AG04450 (cell line): ENCODE measurements at regions not wholly inside any gene's neighbourhood (a gene's known extent, or its start where the extent isn't known, plus 50 kb on each side); places are given as distances from the start of the nearest gene placed in this dataset.

ENCODE experiments used
- CTCF ChIA-PET: fragments of 300-600, 350-600 bp; formaldehyde crosslinking; extraction: SDS; loops from one replicate; lab custom pipeline; 2022; ENCODE audit warnings: antibody characterized with exemption, inconsistent platforms; lab: Charles Lee
- POLR2A ChIA-PET: fragments of 350-600 bp; formaldehyde crosslinking; extraction: SDS; loops from one replicate; lab custom pipeline; 2021; ENCODE audit warnings: antibody characterized with exemption, inconsistent platforms; lab: Yijun Ruan, JAX
- DNase-seq: peaks from one replicate; pipeline ENCODE4 v3.0.0-alpha.2; 2011; ENCODE audit warnings: low read depth, low spot score
- H3K27ac ChIP-seq: one replicate; pipeline ENCODE4 v1.5.1; 2012; ENCODE audit warnings: low read depth, low read length, control low read depth
- H3K27me3 ChIP-seq: one replicate; pipeline ENCODE4 v1.6.0; 2012; ENCODE audit warnings: low read length; ENCODE audit not compliant: control insufficient read depth, insufficient read depth
- H3K4me3 ChIP-seq: 2 replicates; pipeline ENCODE4 v1.5.1; 2011; ENCODE audit warnings: mild to moderate bottlenecking, low read depth, low read length, control low read depth
- H3K9me3 ChIP-seq: 2 replicates; pipeline ENCODE4 v1.5.1; 2012; ENCODE audit warnings: low read length; ENCODE audit not compliant: control insufficient read depth, insufficient read depth
- CTCF ChIP-seq: IDR thresholded peaks from 2 replicates; pipeline ENCODE4 v1.5.1; 2011; ENCODE audit warnings: low read depth, low read length, control low read depth, inconsistent platforms

GRCh38 chr2:6074089-6074643 is 382.0 kb downstream of the SOX11 start:
- no peak overlapping the region for H3K4me3 ChIP-seq
- TF ChIP-seq CTCF, result no peak
- H3K27ac ChIP-seq, result no peak overlapping the region
- no peaks in the 10 kb centered on the region for H3K9me3 ChIP-seq
- ChIA-PET CTCF (interaction anchor here (0.7 kb wide), 1 partner anchor 359 kb away, joined by 4 read pairs; no protein-coding TSS in a partner anchor), POLR2A (no interaction called here)
- DNase-seq, result no peak
- H3K27me3 ChIP-seq, result no peaks in the 10 kb centered on the region

GRCh38 chr2:6077585-6077984 is 385.4 kb downstream of the SOX11 start:
- no peak for DNase-seq
- POLR2A ChIA-PET, result no interaction called here

GRCh38 chr2:6078414-6078813 is 386.2 kb downstream of the SOX11 start:
- H3K9me3 ChIP-seq, result no peaks in the 10 kb centered on the region
- no peak overlapping the region for H3K4me3 ChIP-seq
- CTCF ChIA-PET, result no interaction called here
- no peaks in the 10 kb centered on the region for H3K27me3 ChIP-seq
- POLR2A ChIA-PET, result no interaction called here
- no peak for DNase-seq
- H3K27ac ChIP-seq, result no peak overlapping the region
- TF ChIP-seq CTCF, result no peak

More at GRCh38 chr2:6077585-6077984, 385.4 kb downstream of the SOX11 start:
- H3K4me3 ChIP-seq, result no peak overlapping the region
- TF ChIP-seq CTCF, result no peak
- H3K27ac ChIP-seq, result no peak overlapping the region
- H3K27me3 ChIP-seq, result no peaks in the 10 kb centered on the region
- CTCF ChIA-PET, result no interaction called here
- H3K9me3 ChIP-seq, result no peaks in the 10 kb centered on the region

GRCh38 chr2:6079405-6079804 is 387.2 kb downstream of the SOX11 start:
- no peak for TF ChIP-seq CTCF
- ChIA-PET CTCF (no interaction called here), POLR2A (no interaction called here)
- no peak for DNase-seq
- Histone ChIP-seq H3K4me3 (no peak overlapping the region), H3K9me3 (no peaks in the 10 kb centered on the region), H3K27ac (no peak overlapping the region), H3K27me3 (no peaks in the 10 kb centered on the region)

GRCh38 chr2:6080932-6081753 is 389.0 kb downstream of the SOX11 start:
- DNase-seq, result no peak
- TF ChIP-seq CTCF, result no peak
- 0 out of 2 replicates have a peak overlapping the region, but pooled peaks have one; percentile 2 for H3K4me3 ChIP-seq
- peaks cover 4% of the 10 kb centered on the region; the same call in 1 of the 2 replicates for H3K9me3 ChIP-seq
- H3K27ac ChIP-seq, result no peak overlapping the region
- POLR2A ChIA-PET, result no interaction called here
- CTCF ChIA-PET, result no interaction called here
- H3K27me3 ChIP-seq, result no peaks in the 10 kb centered on the region
